Body of pancreas (tissue), 4 donors: ENCODE measurements at regions not wholly inside any gene's neighbourhood (a gene's known extent, or its start where the extent isn't known, plus 50 kb on each side); places are given as distances from the start of the nearest gene placed in this dataset.

Source experiments
- ATAC-seq: fragments of 150-250 bp; one replicate; pipeline ENCODE4 v1.9.1; 2016
- DNase-seq, 4 donors: peaks; one replicate each; pipeline ENCODE4 v3.0.0-alpha.2; 2019
- H3K27ac ChIP-seq, 4 donors: fragments of 200-600 bp; sonication (generic); 1 replicate in 3 of 4; 2 replicates in 1 of 4; pipeline versions ENCODE4 v1.5.1 to v1.6.1; 2016 to 2019; ENCODE audit warnings: mild to moderate bottlenecking in 1 of 4, mixed read lengths in 1 of 4, moderate library complexity in 1 of 4
- H3K27me3 ChIP-seq, 2 donors: fragments of 200-600 bp; sonication (generic); one replicate each; pipeline ENCODE4 v1.6.0; 2016; ENCODE audit warnings: mild to moderate bottlenecking in 1 of 2
- H3K36me3 ChIP-seq, 2 donors: fragments of 200-600 bp; sonication (generic); replicated peaks in 1 of 2; 2 replicates each; pipeline ENCODE4 v1.5.1; 2016; ENCODE audit warnings: low read depth in 2 of 2; ENCODE audit not compliant: insufficient read depth in 1 of 2
- H3K4me1 ChIP-seq: fragments of 200-600 bp; sonication (generic); one replicate; pipeline ENCODE4 v1.6.0; 2016
- H3K4me3 ChIP-seq, 2 donors: fragments of 200-600 bp; sonication (generic); 1 replicate in 1 of 2; 2 replicates in 1 of 2; pipeline ENCODE4 v1.5.1; 2016 to 2019
- H3K9me3 ChIP-seq, 3 donors: fragments of 200-600 bp; sonication (generic); 1 replicate in 2 of 3; 2 replicates in 1 of 3; pipeline ENCODE4 v1.5.1; 2016
- POLR2A ChIP-seq, 3 donors: fragments of 450-650 bp; IDR thresholded peaks; one replicate each; pipeline ENCODE4 v1.6.1; 2016; ENCODE audit warnings: antibody characterized with exemption in 3 of 3, mild to moderate bottlenecking in 2 of 3
- WGBS, 2 donors: methylation state at CpG; one replicate each; pipeline ENCODE4 v1.1.5; 2017; 5-methylcytosine and 5-hydroxymethylcytosine counted together
- intact Hi-C: fragments of 100-400 bp; cut with DNase I; formaldehyde crosslinking; loops from one replicate; pipeline ENCODE4 v1.15.1; 2023
- TF ChIP-seq, protein P1 (sequence below), 7 experiments: fragments of 450-650 bp in 4 of 7; fragments of 200-600 bp in 3 of 7; sonication (generic) in 3 of 7; IDR thresholded peaks; one replicate each; pipeline ENCODE4 v1.5.1; 2016 to 2019; ENCODE audit warnings: antibody characterized with exemption in 7 of 7

GRCh38 chr10:129126982-129127381 lies 340.1 kb upstream of the MGMT start:
- 67 to 77% methylated on average over 4 of the region's 4 CpGs for WGBS, 2 donors
- Histone ChIP-seq H3K4me1 (no peaks in the 10 kb centered on the region), H3K36me3 (no peaks in the 10 kb centered on the region), H3K27ac (no peak overlapping the region), H3K4me3 (no peak overlapping the region), H3K9me3 (peaks cover 0 to 5% (median 0%) of the 10 kb centered on the region in 3 donors), H3K27me3 (no peaks in the 10 kb centered on the region)
- DNase-seq (no peak), ATAC-seq (no peak)
- TF ChIP-seq, protein P1, sequence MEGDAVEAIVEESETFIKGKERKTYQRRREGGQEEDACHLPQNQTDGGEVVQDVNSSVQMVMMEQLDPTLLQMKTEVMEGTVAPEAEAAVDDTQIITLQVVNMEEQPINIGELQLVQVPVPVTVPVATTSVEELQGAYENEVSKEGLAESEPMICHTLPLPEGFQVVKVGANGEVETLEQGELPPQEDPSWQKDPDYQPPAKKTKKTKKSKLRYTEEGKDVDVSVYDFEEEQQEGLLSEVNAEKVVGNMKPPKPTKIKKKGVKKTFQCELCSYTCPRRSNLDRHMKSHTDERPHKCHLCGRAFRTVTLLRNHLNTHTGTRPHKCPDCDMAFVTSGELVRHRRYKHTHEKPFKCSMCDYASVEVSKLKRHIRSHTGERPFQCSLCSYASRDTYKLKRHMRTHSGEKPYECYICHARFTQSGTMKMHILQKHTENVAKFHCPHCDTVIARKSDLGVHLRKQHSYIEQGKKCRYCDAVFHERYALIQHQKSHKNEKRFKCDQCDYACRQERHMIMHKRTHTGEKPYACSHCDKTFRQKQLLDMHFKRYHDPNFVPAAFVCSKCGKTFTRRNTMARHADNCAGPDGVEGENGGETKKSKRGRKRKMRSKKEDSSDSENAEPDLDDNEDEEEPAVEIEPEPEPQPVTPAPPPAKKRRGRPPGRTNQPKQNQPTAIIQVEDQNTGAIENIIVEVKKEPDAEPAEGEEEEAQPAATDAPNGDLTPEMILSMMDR (IDR thresholded peaks at IDR 0.05) = no peak
- no peak for TF ChIP-seq POLR2A (IDR thresholded peaks at IDR 0.05)
- intact Hi-C loops = no loop called here

- intact Hi-C loops = no loop called here
- H3K4me3 ChIP-seq = no peak overlapping the region
- H3K36me3 ChIP-seq = no peaks in the 10 kb centered on the region
- peak; percentile 55 for ATAC-seq
- no peaks in the 10 kb centered on the region for H3K4me1 ChIP-seq
- no peak overlapping the region for H3K27ac ChIP-seq
- H3K9me3 ChIP-seq = no peaks in the 10 kb centered on the region
- peak in 1 of 4 donors; percentile 13 for DNase-seq
- TF ChIP-seq, protein P1 (IDR thresholded peaks at IDR 0.05) = no peak
- TF ChIP-seq POLR2A (IDR thresholded peaks at IDR 0.05) = no peak
- no peaks in the 10 kb centered on the region for H3K27me3 ChIP-seq
- 57 to 63% methylated on average over 12 of the region's 12 CpGs for WGBS, 2 donors
Measured at GRCh38 chr10:129131457-129132132, 335.4 kb upstream of the MGMT start.

DNA sequence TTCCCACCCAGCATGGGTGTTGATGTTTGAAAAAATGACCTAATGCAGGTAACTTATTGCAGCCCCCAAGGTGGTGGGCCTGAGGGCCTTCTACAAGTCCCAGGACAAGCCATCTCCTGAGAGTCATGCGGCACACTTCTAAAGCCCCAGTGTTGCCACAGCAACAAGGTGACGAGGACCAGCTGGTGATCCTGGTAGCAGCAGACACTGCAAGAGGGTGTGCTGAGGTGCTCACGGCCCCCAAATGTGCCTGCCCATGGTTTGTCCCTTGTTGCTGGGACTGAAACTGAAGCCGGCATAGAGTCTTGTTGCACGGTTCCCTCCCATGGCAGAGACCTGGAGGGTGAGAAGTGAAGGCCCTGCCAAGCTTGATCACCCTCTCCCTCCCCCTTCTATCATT lies 333.2 kb upstream of the MGMT start:
- no peak for TF ChIP-seq POLR2A (IDR thresholded peaks at IDR 0.05)
- TF ChIP-seq, protein P1 (IDR thresholded peaks at IDR 0.05) = no peak
- H3K4me3 ChIP-seq = no peak overlapping the region
- H3K36me3 ChIP-seq = no peaks in the 10 kb centered on the region
- ATAC-seq = no peak
- 76 to 77% methylated on average over 5 of the region's 5 CpGs for WGBS, 2 donors
- intact Hi-C loops = no loop called here
- H3K9me3 ChIP-seq = no peaks in the 10 kb centered on the region
- no peak overlapping the region for H3K27ac ChIP-seq
- no peak for DNase-seq
- no peaks in the 10 kb centered on the region for H3K4me1 ChIP-seq
- no peaks in the 10 kb centered on the region for H3K27me3 ChIP-seq

DNA sequence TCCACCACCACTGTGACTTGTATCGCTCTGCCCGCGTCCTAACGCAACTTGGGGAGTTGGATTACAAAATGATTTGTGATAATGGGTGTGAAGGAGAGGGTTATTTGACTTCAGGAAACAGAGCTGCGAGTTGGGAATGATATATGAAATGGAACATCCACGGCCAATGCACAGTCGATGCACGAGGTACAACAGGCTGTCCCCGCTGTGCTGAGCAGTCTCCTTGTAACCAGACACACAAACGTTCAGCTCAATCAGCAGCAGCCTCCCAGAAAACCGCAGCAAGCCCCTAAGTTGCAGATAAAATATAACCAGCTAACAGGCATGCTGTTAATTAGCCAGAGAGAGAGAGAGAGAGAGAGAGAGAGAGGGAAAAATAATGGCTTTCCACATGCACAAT lies 332.7 kb upstream of the MGMT start:
- no peak overlapping the region for H3K27ac ChIP-seq
- ATAC-seq (no peak), DNase-seq (no peak)
- TF ChIP-seq, protein P1 (IDR thresholded peaks at IDR 0.05) = no peak
- no peak for TF ChIP-seq POLR2A (IDR thresholded peaks at IDR 0.05)
- H3K4me3 ChIP-seq = no peak overlapping the region
- 70 to 72% methylated on average over 11 of the region's 11 CpGs for WGBS, 2 donors
- no peaks in the 10 kb centered on the region for H3K9me3 ChIP-seq
- intact Hi-C loops = no loop called here
- no peaks in the 10 kb centered on the region for H3K4me1 ChIP-seq
- no peaks in the 10 kb centered on the region for H3K36me3 ChIP-seq
- no peaks in the 10 kb centered on the region for H3K27me3 ChIP-seq

DNA sequence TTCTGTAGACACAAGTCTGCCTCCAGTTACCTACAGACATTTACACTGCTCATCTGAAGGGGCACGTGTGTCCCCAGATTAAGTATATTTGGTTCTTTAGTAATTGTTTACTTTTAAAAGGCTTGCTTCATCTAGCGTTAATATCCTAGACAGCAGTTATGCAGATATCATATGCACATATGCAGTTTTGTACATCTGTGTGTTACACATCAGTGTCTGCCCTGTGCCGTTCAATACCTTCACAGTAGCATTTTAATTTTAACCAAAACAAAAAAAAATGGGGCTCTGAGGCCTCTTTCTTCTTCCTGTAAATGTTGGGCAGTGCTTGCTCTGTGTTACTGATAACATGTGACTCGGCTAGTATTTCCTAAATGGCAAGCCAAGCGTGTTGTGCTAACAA lies 331.4 kb upstream of the MGMT start:
- 32 to 51% methylated on average over 5 of the region's 5 CpGs for WGBS, 2 donors
- DNase-seq (no peak), ATAC-seq (no peak)
- Histone ChIP-seq H3K27me3 (no peaks in the 10 kb centered on the region), H3K27ac (no peak overlapping the region), H3K36me3 (no peaks in the 10 kb centered on the region), H3K4me1 (peaks cover 2% of the 10 kb centered on the region), H3K9me3 (no peaks in the 10 kb centered on the region), H3K4me3 (no peak overlapping the region)
- TF ChIP-seq, protein P1 (IDR thresholded peaks at IDR 0.05) = no peak
- no peak for TF ChIP-seq POLR2A (IDR thresholded peaks at IDR 0.05)
- intact Hi-C loops = no loop called here
